HepG2 (cell line): ENCODE measurements at regions not wholly inside any gene's neighbourhood (a gene's known extent, or its start where the extent isn't known, plus 50 kb on each side); places are given as distances from the start of the nearest gene placed in this dataset.

Experiments
- ATAC-seq: fragments of 200-7000 bp; cut with Tn5 transposase; 3 replicates; pipeline ENCODE4 v1.9.1; 2020; ENCODE audit warnings: mild to moderate bottlenecking, moderate library complexity
- BruUV-seq: library from RNA; stranded (reverse); fragments of 400-500 nt; replicated peaks from 2 replicates; lab custom pipeline; 2021; lab: Mats Ljungman, UMichigan
- CTCF ChIA-PET: fragments of 300-600 bp; formaldehyde crosslinking; extraction: SDS; loops from one replicate; lab custom pipeline; 2021; ENCODE audit warnings: low total read pairs, inconsistent platforms, low intra/inter-chr PET ratio; lab: Yijun Ruan, JAX
- POLR2A ChIA-PET: fragments of 350-600 bp; sonication (Branson Sonifier 250); formaldehyde crosslinking; loops from one replicate; lab custom pipeline; 2020; ENCODE audit warnings: antibody characterized with exemption, inconsistent platforms; lab: Yijun Ruan, JAX
- DNase-seq: peaks from one replicate; pipeline ENCODE4 v3.0.0-alpha.2; 2015; ENCODE audit warnings: low spot score
- FAIRE-seq: peaks from 3 replicates; lab custom pipeline; 2011; peaks lifted over from hg19 to GRCh38; lab: Jason Lieb, UNC
- H2AFZ ChIP-seq: one replicate; pipeline ENCODE4 v1.6.1; 2011; ENCODE audit warnings: low read length, inconsistent platforms
- H3K27ac ChIP-seq: fragments of 300-600 bp; 3 replicates; pipeline ENCODE4 v1.8.0; 2011; ENCODE audit warnings: mixed run types, mild to moderate bottlenecking, mixed read lengths, low read length, inconsistent platforms; ENCODE audit not compliant: insufficient read depth; ENCODE audit errors: extremely low read length
- H3K27me3 ChIP-seq, 2 experiments: fragments of 200-600 bp in 1 of 2; 2 replicates in 1 of 2; 3 replicates in 1 of 2; pipeline versions ENCODE4 v1.6.0 to v1.8.0; 2011; ENCODE audit warnings: low read length in 2 of 2, mild to moderate bottlenecking in 2 of 2, moderate library complexity in 2 of 2, inconsistent platforms in 1 of 2; ENCODE audit not compliant: insufficient read depth in 2 of 2, control insufficient read depth in 1 of 2
- H3K36me3 ChIP-seq, 2 experiments: fragments of 200-600 bp in 1 of 2; replicated peaks in 1 of 2; 2 replicates in 1 of 2; 3 replicates in 1 of 2; pipeline versions ENCODE4 v1.5.1 to v1.8.0; 2011; ENCODE audit warnings: low read length in 2 of 2, inconsistent platforms in 1 of 2; ENCODE audit not compliant: insufficient read depth in 2 of 2, control insufficient read depth in 1 of 2
- H3K4me1 ChIP-seq: 2 replicates; pipeline ENCODE4 v1.5.1; 2012; ENCODE audit warnings: low read length, inconsistent platforms; ENCODE audit not compliant: insufficient read depth
- H3K4me2 ChIP-seq: 2 replicates; pipeline ENCODE4 v1.6.0; 2011; ENCODE audit warnings: low read depth, low read length, inconsistent platforms
- H3K4me3 ChIP-seq, 3 experiments: fragments of 200-600 bp in 1 of 3; sonication (generic), shearing (Covaris generic) in 1 of 3; replicated peaks in 1 of 3; 2 replicates each; pipeline ENCODE4 v1.5.1; 2011 to 2016; ENCODE audit warnings: low read length in 3 of 3, inconsistent platforms in 2 of 3, low read depth in 2 of 3, mild to moderate bottlenecking in 2 of 3, control low read depth in 1 of 3, mixed read lengths in 1 of 3; ENCODE audit not compliant: insufficient read depth in 1 of 3
- H3K79me2 ChIP-seq: one replicate; pipeline ENCODE4 v1.6.1; 2011; ENCODE audit warnings: low read length, inconsistent platforms; ENCODE audit not compliant: insufficient read depth
- H3K9ac ChIP-seq: 2 replicates; pipeline ENCODE4 v1.6.0; 2011; ENCODE audit warnings: mild to moderate bottlenecking, low read depth, low read length, inconsistent platforms; ENCODE audit not compliant: insufficient read depth
- H3K9me3 ChIP-seq: 2 replicates; pipeline ENCODE4 v1.5.1; 2012; ENCODE audit warnings: mild to moderate bottlenecking, low read length
- H4K20me1 ChIP-seq: 2 replicates; pipeline ENCODE4 v1.6.0; 2011; ENCODE audit warnings: inconsistent platforms, mild to moderate bottlenecking, low read length, moderate library complexity; ENCODE audit not compliant: insufficient read depth
- FOXP4 ChIP-seq: sonication (generic); formaldehyde crosslinking; IDR thresholded peaks from 2 replicates; pipeline ENCODE4 v1.4.0; 2020; ENCODE audit warnings: missing genetic modification reagents
- MTA3 ChIP-seq: sonication (generic); formaldehyde crosslinking; IDR thresholded peaks from 2 replicates; pipeline ENCODE4 v1.4.0; 2020; ENCODE audit warnings: missing genetic modification reagents
- NPAS2 ChIP-seq: sonication (generic); formaldehyde crosslinking; IDR thresholded peaks from 2 replicates; pipeline ENCODE4 v1.8.0; 2022; ENCODE audit warnings: mild to moderate bottlenecking, missing genetic modification reagents, borderline replicate concordance
- PRPF4 ChIP-seq: fragments of 200-400 bp; formaldehyde crosslinking; IDR thresholded peaks from 2 replicates; pipeline ENCODE4 v1.6.1; 2016; ENCODE audit warnings: low read length, low read depth; ENCODE audit not compliant: poor library complexity, severe bottlenecking
- ZNF296 ChIP-seq: sonication (generic); formaldehyde crosslinking; conservative IDR thresholded peaks from 2 replicates; pipeline ENCODE4 v1.5.0; 2020; ENCODE audit warnings: mild to moderate bottlenecking, missing genetic modification reagents
- ZNF333 ChIP-seq: sonication (generic); formaldehyde crosslinking; IDR thresholded peaks from 2 replicates; pipeline ENCODE4 v1.4.0; 2020; ENCODE audit warnings: mild to moderate bottlenecking, missing genetic modification reagents, borderline replicate concordance
- ZNF354B ChIP-seq: sonication (generic); formaldehyde crosslinking; IDR thresholded peaks from 2 replicates; pipeline ENCODE4 v1.8.0; 2022; ENCODE audit warnings: mild to moderate bottlenecking, missing genetic modification reagents
- ZNF800 ChIP-seq: sonication (generic); formaldehyde crosslinking; IDR thresholded peaks from 2 replicates; pipeline ENCODE4 v1.4.0; 2020; ENCODE audit warnings: missing genetic modification reagents
- WGBS: methylation state at CpG from one replicate; pipeline ENCODE4 v1.1.6; 2017; ENCODE audit warnings: low lambda C conversion rate; 5-methylcytosine and 5-hydroxymethylcytosine counted together
- in situ Hi-C: cut with HindIII; loops from 2 replicates; pipeline ENCODE4 v1.10.0; 2017; ENCODE audit warnings: low pct_unique_long_range_greater_than_20kb; ENCODE audit not compliant: extremely low pct_ligation_motif_present
- intact Hi-C: fragments of 100-400 bp; cut with micrococcal nuclease; formaldehyde crosslinking; loops from one replicate; pipeline ENCODE4 v1.10.0; 2022; ENCODE audit not compliant: unreplicated experiment
- TF ChIP-seq, protein P1 (sequence below): IDR thresholded peaks from 2 replicates; pipeline ENCODE4 v1.6.1; 2016; ENCODE audit warnings: low read depth, missing genetic modification reagents, missing compliant biosample characterization
- TF ChIP-seq, protein P2 (sequence below): sonication (generic); formaldehyde crosslinking; IDR thresholded peaks from 2 replicates; pipeline ENCODE4 v1.4.0; 2020; ENCODE audit warnings: missing genetic modification reagents, borderline replicate concordance

- Histone ChIP-seq H3K4me2 (no peak overlapping the region), H3K9me3 (no peaks in the 10 kb centered on the region), H4K20me1 (no peaks in the 10 kb centered on the region), H3K4me1 (no peaks in the 10 kb centered on the region), H3K27me3 (peaks cover 0 to 2% of the 10 kb centered on the region in 2 experiments; a peak in 3 of 5 replicates), H2AFZ (no peak overlapping the region), H3K36me3 (no peaks in the 10 kb centered on the region), H3K9ac (no peak overlapping the region), H3K4me3 (no peak overlapping the region), H3K27ac (no peak overlapping the region), H3K79me2 (no peaks in the 10 kb centered on the region)
- FAIRE-seq (no peak), ATAC-seq (no peak), DNase-seq (no peak)
- ChIA-PET POLR2A (no interaction called here), CTCF (no interaction called here)
- WGBS: 41% methylated on average over 17 of the region's 19 CpGs
- in situ Hi-C loops (no loop called here), intact Hi-C loops (no loop called here)
- no TSS peak for BruUV-seq
- TF ChIP-seq, protein P1, sequence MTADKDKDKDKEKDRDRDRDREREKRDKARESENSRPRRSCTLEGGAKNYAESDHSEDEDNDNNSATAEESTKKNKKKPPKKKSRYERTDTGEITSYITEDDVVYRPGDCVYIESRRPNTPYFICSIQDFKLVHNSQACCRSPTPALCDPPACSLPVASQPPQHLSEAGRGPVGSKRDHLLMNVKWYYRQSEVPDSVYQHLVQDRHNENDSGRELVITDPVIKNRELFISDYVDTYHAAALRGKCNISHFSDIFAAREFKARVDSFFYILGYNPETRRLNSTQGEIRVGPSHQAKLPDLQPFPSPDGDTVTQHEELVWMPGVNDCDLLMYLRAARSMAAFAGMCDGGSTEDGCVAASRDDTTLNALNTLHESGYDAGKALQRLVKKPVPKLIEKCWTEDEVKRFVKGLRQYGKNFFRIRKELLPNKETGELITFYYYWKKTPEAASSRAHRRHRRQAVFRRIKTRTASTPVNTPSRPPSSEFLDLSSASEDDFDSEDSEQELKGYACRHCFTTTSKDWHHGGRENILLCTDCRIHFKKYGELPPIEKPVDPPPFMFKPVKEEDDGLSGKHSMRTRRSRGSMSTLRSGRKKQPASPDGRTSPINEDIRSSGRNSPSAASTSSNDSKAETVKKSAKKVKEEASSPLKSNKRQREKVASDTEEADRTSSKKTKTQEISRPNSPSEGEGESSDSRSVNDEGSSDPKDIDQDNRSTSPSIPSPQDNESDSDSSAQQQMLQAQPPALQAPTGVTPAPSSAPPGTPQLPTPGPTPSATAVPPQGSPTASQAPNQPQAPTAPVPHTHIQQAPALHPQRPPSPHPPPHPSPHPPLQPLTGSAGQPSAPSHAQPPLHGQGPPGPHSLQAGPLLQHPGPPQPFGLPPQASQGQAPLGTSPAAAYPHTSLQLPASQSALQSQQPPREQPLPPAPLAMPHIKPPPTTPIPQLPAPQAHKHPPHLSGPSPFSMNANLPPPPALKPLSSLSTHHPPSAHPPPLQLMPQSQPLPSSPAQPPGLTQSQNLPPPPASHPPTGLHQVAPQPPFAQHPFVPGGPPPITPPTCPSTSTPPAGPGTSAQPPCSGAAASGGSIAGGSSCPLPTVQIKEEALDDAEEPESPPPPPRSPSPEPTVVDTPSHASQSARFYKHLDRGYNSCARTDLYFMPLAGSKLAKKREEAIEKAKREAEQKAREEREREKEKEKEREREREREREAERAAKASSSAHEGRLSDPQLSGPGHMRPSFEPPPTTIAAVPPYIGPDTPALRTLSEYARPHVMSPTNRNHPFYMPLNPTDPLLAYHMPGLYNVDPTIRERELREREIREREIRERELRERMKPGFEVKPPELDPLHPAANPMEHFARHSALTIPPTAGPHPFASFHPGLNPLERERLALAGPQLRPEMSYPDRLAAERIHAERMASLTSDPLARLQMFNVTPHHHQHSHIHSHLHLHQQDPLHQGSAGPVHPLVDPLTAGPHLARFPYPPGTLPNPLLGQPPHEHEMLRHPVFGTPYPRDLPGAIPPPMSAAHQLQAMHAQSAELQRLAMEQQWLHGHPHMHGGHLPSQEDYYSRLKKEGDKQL: no peak
- TF ChIP-seq PRPF4 (no peak), NPAS2 (CRISPR knock-in tag) (no peak), ZNF333 (no peak), MTA3 (no peak), ZNF354B (CRISPR knock-in tag) (no peak), ZNF296 (CRISPR knock-in tag) (no peak), ZNF800 (CRISPR knock-in tag) (no peak), FOXP4 (CRISPR knock-in tag) (no peak)
- TF ChIP-seq, protein P2, sequence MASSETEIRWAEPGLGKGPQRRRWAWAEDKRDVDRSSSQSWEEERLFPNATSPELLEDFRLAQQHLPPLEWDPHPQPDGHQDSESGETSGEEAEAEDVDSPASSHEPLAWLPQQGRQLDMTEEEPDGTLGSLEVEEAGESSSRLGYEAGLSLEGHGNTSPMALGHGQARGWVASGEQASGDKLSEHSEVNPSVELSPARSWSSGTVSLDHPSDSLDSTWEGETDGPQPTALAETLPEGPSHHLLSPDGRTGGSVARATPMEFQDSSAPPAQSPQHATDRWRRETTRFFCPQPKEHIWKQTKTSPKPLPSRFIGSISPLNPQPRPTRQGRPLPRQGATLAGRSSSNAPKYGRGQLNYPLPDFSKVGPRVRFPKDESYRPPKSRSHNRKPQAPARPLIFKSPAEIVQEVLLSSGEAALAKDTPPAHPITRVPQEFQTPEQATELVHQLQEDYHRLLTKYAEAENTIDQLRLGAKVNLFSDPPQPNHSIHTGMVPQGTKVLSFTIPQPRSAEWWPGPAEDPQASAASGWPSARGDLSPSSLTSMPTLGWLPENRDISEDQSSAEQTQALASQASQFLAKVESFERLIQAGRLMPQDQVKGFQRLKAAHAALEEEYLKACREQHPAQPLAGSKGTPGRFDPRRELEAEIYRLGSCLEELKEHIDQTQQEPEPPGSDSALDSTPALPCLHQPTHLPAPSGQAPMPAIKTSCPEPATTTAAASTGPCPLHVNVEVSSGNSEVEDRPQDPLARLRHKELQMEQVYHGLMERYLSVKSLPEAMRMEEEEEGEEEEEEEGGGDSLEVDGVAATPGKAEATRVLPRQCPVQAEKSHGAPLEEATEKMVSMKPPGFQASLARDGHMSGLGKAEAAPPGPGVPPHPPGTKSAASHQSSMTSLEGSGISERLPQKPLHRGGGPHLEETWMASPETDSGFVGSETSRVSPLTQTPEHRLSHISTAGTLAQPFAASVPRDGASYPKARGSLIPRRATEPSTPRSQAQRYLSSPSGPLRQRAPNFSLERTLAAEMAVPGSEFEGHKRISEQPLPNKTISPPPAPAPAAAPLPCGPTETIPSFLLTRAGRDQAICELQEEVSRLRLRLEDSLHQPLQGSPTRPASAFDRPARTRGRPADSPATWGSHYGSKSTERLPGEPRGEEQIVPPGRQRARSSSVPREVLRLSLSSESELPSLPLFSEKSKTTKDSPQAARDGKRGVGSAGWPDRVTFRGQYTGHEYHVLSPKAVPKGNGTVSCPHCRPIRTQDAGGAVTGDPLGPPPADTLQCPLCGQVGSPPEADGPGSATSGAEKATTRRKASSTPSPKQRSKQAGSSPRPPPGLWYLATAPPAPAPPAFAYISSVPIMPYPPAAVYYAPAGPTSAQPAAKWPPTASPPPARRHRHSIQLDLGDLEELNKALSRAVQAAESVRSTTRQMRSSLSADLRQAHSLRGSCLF (CRISPR knock-in tag): no peak
These were observed 402.4 kb downstream of the MN1 start for GRCh38 chr22:27399161-27399560.
